K562 (cell line): ENCODE measurements at regions not wholly inside any gene's neighbourhood (a gene's known extent, or its start where the extent isn't known, plus 50 kb on each side); places are given as distances from the start of the nearest gene placed in this dataset.

Source experiments
- ATF1 ChIP-seq, 2 experiments: fragments of 450-650 bp in 1 of 2; IDR thresholded peaks; 2 replicates each; pipeline ENCODE4 v1.6.1; 2016; ENCODE audit warnings: missing compliant biosample characterization in 1 of 2, missing genetic modification characterization in 1 of 2
- ATF7 ChIP-seq: fragments of 450-650 bp; IDR thresholded peaks from 2 replicates; pipeline ENCODE4 v1.7.1; 2014; ENCODE audit warnings: mild to moderate bottlenecking, moderate library complexity
- EGR1 ChIP-seq: fragments of 450-650 bp; conservative IDR thresholded peaks from 2 replicates; pipeline ENCODE4 v1.6.1; 2017; ENCODE audit warnings: mild to moderate bottlenecking
- EHMT2 ChIP-seq: fragments of 450-650 bp; IDR thresholded peaks from 2 replicates; pipeline ENCODE4 v1.6.1; 2018; ENCODE audit warnings: antibody characterized with exemption
- ESRRB ChIP-seq: fragments of 250-450 bp; sonication (Bioruptor Pico); IDR thresholded peaks from 2 replicates; pipeline ENCODE4 v1.5.0; 2020; ENCODE audit warnings: mild to moderate bottlenecking, moderate library complexity, borderline replicate concordance
- NFRKB ChIP-seq: fragments of 450-650 bp; IDR thresholded peaks from 2 replicates; pipeline ENCODE4 v1.6.1; 2016; ENCODE audit warnings: low read depth
- SMARCE1 ChIP-seq: fragments of 450-650 bp; IDR thresholded peaks from 2 replicates; pipeline ENCODE4 v1.7.1; 2016; ENCODE audit warnings: mild to moderate bottlenecking
- XRCC5 ChIP-seq: fragments of 200-400 bp; formaldehyde crosslinking; IDR thresholded peaks from 2 replicates; pipeline ENCODE4 v1.6.1; 2017; ENCODE audit warnings: low read depth, mild to moderate bottlenecking, low read length
- ZNF644 ChIP-seq: fragments of 200-800 bp; sonication (Bioruptor generic); IDR thresholded peaks from 2 replicates; pipeline ENCODE4 v1.6.1; 2016; ENCODE audit warnings: low read depth, missing genetic modification characterization, missing compliant biosample characterization
- TF ChIP-seq, protein P1 (sequence below): fragments of 450-650 bp; IDR thresholded peaks from 2 replicates; pipeline ENCODE4 v1.6.1; 2016; ENCODE audit warnings: mild to moderate bottlenecking, moderate library complexity
- TF ChIP-seq, protein P2 (sequence below): fragments of 200-800 bp; sonication (Bioruptor generic); IDR thresholded peaks from 2 replicates; pipeline ENCODE4 v1.6.1; 2016; ENCODE audit warnings: missing genetic modification characterization, missing compliant biosample characterization

DNA sequence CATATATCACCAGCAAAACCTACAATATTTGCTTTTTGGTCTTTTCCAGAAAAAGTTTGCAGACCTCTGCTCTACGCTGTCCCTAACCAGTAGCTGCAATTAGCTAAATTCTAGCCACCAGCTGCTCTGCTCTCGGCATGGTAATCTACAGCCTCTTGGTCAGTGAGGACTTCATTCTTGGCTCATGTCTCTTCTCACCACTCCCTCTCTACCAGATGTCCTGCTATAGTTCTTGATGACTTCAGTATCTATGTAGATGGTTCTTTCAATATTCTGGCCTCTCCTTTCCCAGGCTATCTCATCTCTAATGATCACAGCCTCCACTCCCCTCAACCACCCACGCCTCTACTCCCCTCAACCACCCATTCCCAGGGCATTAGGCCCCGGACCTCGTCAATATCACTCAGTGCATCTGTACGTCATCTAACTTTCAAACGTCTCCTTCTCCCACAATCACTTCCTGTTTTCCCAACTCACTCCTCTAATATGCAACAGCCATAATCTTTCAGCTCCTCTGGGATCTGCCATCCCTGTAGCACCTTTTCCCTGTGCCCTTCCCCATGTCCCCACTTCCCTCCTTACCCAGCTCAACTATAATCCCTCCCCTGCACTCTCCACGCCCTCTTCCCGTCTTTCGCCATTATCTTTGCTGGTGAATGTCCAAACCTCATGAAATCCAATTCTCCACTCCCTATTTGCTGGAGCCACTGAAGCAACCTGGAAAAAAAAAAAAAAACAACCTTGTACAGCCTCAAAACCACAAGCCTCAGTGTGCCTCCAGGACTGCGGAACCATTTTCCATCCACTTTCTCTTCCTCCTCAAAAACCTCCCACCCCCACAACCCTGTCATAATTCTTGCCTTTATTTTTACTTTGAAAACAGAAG, 429.4 kb upstream of the PROK2 start (continued):
- TF ChIP-seq XRCC5 (no peak), EGR1 (peak; percentile 92), ATF7 (0 out of 2 replicates have a peak, but pooled peaks have one; percentile 30), EHMT2 (peak; percentile 71; the same call in 1 of the 2 replicates), ZNF644 (tag) (no peak), SMARCE1 (peak; percentile 76), ESRRB (CRISPR knock-in tag) (no peak), NFRKB (peak; percentile 66; the same call in 1 of the 2 replicates), ATF1 (CRISPR knock-in tag; IDR thresholded peaks at IDR 0.05) (no peak), ATF1 (tag; IDR thresholded peaks at IDR 0.05) (peak; percentile 57)
- TF ChIP-seq, protein P1, sequence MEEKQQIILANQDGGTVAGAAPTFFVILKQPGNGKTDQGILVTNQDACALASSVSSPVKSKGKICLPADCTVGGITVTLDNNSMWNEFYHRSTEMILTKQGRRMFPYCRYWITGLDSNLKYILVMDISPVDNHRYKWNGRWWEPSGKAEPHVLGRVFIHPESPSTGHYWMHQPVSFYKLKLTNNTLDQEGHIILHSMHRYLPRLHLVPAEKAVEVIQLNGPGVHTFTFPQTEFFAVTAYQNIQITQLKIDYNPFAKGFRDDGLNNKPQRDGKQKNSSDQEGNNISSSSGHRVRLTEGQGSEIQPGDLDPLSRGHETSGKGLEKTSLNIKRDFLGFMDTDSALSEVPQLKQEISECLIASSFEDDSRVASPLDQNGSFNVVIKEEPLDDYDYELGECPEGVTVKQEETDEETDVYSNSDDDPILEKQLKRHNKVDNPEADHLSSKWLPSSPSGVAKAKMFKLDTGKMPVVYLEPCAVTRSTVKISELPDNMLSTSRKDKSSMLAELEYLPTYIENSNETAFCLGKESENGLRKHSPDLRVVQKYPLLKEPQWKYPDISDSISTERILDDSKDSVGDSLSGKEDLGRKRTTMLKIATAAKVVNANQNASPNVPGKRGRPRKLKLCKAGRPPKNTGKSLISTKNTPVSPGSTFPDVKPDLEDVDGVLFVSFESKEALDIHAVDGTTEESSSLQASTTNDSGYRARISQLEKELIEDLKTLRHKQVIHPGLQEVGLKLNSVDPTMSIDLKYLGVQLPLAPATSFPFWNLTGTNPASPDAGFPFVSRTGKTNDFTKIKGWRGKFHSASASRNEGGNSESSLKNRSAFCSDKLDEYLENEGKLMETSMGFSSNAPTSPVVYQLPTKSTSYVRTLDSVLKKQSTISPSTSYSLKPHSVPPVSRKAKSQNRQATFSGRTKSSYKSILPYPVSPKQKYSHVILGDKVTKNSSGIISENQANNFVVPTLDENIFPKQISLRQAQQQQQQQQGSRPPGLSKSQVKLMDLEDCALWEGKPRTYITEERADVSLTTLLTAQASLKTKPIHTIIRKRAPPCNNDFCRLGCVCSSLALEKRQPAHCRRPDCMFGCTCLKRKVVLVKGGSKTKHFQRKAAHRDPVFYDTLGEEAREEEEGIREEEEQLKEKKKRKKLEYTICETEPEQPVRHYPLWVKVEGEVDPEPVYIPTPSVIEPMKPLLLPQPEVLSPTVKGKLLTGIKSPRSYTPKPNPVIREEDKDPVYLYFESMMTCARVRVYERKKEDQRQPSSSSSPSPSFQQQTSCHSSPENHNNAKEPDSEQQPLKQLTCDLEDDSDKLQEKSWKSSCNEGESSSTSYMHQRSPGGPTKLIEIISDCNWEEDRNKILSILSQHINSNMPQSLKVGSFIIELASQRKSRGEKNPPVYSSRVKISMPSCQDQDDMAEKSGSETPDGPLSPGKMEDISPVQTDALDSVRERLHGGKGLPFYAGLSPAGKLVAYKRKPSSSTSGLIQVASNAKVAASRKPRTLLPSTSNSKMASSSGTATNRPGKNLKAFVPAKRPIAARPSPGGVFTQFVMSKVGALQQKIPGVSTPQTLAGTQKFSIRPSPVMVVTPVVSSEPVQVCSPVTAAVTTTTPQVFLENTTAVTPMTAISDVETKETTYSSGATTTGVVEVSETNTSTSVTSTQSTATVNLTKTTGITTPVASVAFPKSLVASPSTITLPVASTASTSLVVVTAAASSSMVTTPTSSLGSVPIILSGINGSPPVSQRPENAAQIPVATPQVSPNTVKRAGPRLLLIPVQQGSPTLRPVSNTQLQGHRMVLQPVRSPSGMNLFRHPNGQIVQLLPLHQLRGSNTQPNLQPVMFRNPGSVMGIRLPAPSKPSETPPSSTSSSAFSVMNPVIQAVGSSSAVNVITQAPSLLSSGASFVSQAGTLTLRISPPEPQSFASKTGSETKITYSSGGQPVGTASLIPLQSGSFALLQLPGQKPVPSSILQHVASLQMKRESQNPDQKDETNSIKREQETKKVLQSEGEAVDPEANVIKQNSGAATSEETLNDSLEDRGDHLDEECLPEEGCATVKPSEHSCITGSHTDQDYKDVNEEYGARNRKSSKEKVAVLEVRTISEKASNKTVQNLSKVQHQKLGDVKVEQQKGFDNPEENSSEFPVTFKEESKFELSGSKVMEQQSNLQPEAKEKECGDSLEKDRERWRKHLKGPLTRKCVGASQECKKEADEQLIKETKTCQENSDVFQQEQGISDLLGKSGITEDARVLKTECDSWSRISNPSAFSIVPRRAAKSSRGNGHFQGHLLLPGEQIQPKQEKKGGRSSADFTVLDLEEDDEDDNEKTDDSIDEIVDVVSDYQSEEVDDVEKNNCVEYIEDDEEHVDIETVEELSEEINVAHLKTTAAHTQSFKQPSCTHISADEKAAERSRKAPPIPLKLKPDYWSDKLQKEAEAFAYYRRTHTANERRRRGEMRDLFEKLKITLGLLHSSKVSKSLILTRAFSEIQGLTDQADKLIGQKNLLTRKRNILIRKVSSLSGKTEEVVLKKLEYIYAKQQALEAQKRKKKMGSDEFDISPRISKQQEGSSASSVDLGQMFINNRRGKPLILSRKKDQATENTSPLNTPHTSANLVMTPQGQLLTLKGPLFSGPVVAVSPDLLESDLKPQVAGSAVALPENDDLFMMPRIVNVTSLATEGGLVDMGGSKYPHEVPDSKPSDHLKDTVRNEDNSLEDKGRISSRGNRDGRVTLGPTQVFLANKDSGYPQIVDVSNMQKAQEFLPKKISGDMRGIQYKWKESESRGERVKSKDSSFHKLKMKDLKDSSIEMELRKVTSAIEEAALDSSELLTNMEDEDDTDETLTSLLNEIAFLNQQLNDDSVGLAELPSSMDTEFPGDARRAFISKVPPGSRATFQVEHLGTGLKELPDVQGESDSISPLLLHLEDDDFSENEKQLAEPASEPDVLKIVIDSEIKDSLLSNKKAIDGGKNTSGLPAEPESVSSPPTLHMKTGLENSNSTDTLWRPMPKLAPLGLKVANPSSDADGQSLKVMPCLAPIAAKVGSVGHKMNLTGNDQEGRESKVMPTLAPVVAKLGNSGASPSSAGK: peak; percentile 66
- TF ChIP-seq, protein P2, sequence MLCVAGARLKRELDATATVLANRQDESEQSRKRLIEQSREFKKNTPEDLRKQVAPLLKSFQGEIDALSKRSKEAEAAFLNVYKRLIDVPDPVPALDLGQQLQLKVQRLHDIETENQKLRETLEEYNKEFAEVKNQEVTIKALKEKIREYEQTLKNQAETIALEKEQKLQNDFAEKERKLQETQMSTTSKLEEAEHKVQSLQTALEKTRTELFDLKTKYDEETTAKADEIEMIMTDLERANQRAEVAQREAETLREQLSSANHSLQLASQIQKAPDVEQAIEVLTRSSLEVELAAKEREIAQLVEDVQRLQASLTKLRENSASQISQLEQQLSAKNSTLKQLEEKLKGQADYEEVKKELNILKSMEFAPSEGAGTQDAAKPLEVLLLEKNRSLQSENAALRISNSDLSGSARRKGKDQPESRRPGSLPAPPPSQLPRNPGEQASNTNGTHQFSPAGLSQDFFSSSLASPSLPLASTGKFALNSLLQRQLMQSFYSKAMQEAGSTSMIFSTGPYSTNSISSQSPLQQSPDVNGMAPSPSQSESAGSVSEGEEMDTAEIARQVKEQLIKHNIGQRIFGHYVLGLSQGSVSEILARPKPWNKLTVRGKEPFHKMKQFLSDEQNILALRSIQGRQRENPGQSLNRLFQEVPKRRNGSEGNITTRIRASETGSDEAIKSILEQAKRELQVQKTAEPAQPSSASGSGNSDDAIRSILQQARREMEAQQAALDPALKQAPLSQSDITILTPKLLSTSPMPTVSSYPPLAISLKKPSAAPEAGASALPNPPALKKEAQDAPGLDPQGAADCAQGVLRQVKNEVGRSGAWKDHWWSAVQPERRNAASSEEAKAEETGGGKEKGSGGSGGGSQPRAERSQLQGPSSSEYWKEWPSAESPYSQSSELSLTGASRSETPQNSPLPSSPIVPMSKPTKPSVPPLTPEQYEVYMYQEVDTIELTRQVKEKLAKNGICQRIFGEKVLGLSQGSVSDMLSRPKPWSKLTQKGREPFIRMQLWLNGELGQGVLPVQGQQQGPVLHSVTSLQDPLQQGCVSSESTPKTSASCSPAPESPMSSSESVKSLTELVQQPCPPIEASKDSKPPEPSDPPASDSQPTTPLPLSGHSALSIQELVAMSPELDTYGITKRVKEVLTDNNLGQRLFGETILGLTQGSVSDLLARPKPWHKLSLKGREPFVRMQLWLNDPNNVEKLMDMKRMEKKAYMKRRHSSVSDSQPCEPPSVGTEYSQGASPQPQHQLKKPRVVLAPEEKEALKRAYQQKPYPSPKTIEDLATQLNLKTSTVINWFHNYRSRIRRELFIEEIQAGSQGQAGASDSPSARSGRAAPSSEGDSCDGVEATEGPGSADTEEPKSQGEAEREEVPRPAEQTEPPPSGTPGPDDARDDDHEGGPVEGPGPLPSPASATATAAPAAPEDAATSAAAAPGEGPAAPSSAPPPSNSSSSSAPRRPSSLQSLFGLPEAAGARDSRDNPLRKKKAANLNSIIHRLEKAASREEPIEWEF (CRISPR knock-in tag): peak; percentile 22; the same call in 1 of the 2 replicates
